ENCODE measurements at regions not wholly inside any gene's neighbourhood (a gene's known extent, or its start where the extent isn't known, plus 50 kb on each side); places are given as distances from the start of the nearest gene placed in this dataset.

GRCh38 chr18:5611221-5611620 is 67.4 kb upstream of the EPB41L3 start:
- TF ChIP-seq EZH2 (IDR thresholded peaks at IDR 0.05; ENCODE audit: borderline replicate concordance, low read depth, low read length, poor library complexity, severe bottlenecking) (no peak), CTCF (conservative IDR thresholded peaks at IDR 0.05; ENCODE audit: low read depth, low read length) (no peak)
